ENCODE measurements at regions not wholly inside any gene's neighbourhood (a gene's known extent, or its start where the extent isn't known, plus 50 kb on each side); places are given as distances from the start of the nearest gene placed in this dataset.
"Not testable (repeated sequence)": the region's sequence is repeated elsewhere in the genome, so short reads cannot be mapped to it uniquely, and the experiment has no call there.

DNA sequence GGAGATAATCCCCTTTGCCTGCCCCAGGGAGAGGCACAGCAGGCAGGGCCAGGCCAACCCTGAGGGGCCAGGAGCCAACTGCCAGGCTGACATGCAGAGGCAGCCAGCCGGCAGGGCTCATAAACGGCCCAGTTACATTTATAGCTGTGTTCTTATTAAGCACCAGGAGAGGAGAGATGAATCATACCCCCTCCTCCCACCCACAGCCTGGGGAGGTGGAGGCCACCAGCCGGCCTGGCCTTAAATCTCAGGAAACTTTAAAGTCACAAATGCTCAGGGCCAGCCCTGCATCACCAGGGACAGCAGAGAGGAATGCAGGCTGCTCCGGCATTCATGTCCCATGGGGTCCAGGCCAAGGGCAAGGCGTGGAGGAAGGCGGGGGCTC, 177.2 kb downstream of the TMEM132E start:
- CTCF ChIA-PET = no interaction called here
- no peak for DNase-seq
- peaks cover 12% of the 10 kb centered on the region for H3K27me3 Mint-ChIP-seq
- no peaks in the 10 kb centered on the region for H3K9me3 Mint-ChIP-seq
- no peak overlapping the region for H3K27ac Mint-ChIP-seq
- H3K4me3 Mint-ChIP-seq = no peak overlapping the region
- H3K4me1 Mint-ChIP-seq = no peaks in the 10 kb centered on the region
- no peaks in the 10 kb centered on the region for H3K36me3 Mint-ChIP-seq

DNA sequence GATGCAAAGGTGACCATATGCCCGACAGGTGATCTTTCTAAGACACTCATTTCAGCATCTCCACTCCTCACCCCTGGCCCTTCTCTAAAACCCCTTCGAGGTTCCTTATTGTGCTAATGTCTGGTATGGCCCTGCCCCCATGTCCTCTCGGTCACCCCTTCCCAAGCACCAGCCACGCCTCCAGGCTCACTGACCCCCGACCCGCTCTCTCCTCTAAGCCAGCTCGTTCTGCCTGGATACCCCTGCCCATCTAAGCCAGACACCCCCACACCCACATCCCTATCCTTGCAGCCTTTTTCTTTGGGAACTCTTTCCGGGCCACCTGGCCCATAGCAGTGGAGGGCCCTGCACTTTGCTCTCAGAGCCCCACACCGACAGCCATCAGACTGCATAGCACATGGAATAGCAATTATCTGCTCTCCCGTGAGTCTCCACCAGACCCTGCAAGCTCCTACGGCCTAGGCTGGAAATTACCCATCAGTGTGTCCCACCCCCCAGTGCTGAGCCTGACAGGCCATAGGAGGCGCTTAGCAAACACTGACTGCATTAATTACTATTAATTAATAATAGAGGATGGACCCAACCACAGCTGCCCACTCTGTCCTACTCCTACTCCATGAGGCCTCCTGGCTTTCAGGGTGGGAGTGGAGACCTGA, 176.7 kb downstream of the TMEM132E start:
- H3K27me3 Mint-ChIP-seq = peaks cover 12% of the 10 kb centered on the region
- no peaks in the 10 kb centered on the region for H3K4me1 Mint-ChIP-seq
- DNase-seq = no peak
- no peaks in the 10 kb centered on the region for H3K9me3 Mint-ChIP-seq
- no peak overlapping the region for H3K4me3 Mint-ChIP-seq
- no peaks in the 10 kb centered on the region for H3K36me3 Mint-ChIP-seq
- H3K27ac Mint-ChIP-seq = no peak overlapping the region
- CTCF ChIA-PET = no interaction called here

DNA sequence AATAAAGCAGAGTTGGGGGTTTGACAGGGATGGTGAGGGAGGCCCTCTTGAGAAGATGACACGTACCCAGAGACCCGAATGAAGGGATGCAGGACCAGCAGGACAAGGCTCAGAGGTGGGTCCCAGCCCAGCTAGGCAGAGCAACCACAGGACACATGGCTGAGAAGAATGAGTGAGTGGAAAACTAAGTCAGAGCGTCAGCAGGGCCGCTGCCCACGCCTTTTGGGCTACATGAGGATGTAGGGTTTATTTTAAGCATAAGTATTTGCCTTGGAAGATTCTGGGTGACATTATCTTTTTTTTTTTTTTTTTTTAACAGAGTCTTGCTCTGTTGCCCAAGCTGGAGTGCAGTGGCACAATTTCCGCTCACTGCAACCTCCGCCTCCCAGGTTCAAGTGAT, 176.0 kb downstream of the TMEM132E start:
- peaks cover 12% of the 10 kb centered on the region for H3K27me3 Mint-ChIP-seq
- H3K4me3 Mint-ChIP-seq = no peak overlapping the region
- H3K36me3 Mint-ChIP-seq = no peaks in the 10 kb centered on the region

DNA sequence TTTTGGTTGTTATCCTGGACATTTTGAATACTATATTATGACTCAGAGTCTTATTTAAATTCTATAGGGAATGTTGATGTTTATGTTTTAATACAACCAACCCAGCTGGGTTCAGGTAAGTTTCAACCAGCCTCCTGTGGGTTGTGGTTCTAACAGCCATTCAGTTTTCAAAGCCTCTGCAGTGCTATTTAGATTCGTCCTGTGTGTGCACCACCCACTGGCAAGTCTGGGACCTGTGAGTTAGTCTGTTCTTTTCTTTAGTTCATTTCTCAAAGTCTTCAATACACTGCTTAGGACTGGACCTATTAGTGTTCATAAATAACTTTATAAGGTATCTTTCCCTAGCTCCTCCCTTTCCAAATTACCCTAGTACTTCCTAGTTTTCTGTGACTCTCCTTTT, 170.6 kb downstream of the TMEM132E start:
- Mint-ChIP-seq H3K27ac (no peak overlapping the region), H3K9me3 (no peaks in the 10 kb centered on the region), H3K4me3 (no peak overlapping the region), H3K4me1 (no peaks in the 10 kb centered on the region), H3K27me3 (peaks cover 18% of the 10 kb centered on the region), H3K36me3 (no peaks in the 10 kb centered on the region)
- CTCF ChIA-PET = no interaction called here
- no peak for DNase-seq

More for the DNA sequence above, 176.0 kb downstream of the TMEM132E start:
- H3K4me1 Mint-ChIP-seq = no peaks in the 10 kb centered on the region
- no peak for DNase-seq
- no peaks in the 10 kb centered on the region for H3K9me3 Mint-ChIP-seq
- H3K27ac Mint-ChIP-seq = no peak overlapping the region
- CTCF ChIA-PET = no interaction called here

DNA sequence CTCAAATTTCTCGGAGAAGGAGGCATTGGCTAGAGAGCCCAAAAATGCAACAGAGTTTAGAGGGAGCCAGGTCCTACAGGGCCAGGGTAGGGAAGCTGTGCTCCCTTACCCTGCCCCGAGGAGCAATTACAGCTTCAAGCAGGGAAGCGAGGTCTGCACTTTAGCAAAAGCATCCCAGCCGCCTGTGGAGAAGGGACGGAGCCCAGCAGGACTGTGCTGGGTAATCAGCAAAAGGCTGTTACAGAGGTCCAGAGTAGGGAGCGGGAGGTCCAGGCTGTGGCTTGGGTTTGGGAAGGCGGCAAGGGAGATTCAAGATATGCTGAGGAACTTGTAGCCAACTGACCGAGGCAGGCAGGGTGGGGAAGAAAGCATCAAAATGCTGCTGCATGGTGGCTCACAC, 162.6 kb downstream of the TMEM132E start:
- no peaks in the 10 kb centered on the region for H3K36me3 Mint-ChIP-seq
- no peak overlapping the region for H3K27ac Mint-ChIP-seq

DNA sequence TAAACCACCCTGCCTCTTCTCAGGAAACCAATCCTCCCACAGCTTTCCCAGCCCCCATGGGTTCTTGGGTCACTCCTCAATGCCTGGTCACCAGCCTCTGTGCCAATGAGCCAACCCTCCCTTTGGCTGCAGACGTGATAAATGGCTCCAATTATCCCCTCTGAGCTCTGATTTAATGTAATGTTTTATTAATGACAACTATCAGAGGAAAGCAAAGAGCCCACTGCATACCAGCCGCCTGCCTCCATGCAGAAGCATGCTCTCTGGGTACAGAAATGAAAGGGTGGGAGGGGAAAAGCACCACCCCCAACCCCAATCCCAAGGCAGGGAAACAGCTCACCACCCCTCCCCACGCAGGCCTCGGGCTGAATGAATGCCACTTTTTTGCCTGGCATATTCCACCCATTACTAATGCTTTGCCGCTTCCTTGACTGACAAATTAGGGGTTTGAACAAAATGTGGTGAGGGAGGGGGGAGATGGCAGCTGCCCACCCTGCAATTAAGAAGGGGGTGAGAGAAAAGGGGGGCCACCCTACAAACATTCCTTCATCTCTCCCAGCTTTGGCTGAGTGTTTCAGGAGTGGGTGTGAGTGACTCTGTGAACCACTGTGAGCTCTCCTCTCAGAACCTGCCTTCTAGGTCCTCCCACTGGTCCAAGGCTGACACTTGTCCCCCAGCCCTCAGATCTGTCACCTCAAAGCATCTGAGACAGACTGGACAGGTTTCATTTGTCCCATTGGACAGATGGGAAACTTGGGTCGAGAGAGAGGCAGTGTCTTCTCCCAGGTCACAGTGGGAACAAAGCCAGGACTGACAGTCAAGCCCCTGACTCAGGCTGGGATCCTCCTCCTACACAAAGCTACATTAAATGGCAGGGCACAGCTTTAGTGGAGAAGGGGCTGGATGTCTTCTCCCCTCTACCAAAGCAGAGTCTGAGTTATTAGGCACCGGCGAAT, 161.5 kb downstream of the TMEM132E start:
- Mint-ChIP-seq H3K36me3 (no peaks in the 10 kb centered on the region), H3K9me3 (no peaks in the 10 kb centered on the region), H3K27me3 (peaks cover 10% of the 10 kb centered on the region), H3K4me1 (no peaks in the 10 kb centered on the region), H3K27ac (no peak overlapping the region), H3K4me3 (no peak overlapping the region)
- no peak for DNase-seq
- CTCF ChIA-PET = no interaction called here

More for the DNA sequence above, 162.6 kb downstream of the TMEM132E start:
- no peaks in the 10 kb centered on the region for H3K9me3 Mint-ChIP-seq
- no peak for DNase-seq
- H3K27me3 Mint-ChIP-seq = peaks cover 6% of the 10 kb centered on the region
- CTCF ChIA-PET = no interaction called here
- H3K4me3 Mint-ChIP-seq = no peak overlapping the region
- no peaks in the 10 kb centered on the region for H3K4me1 Mint-ChIP-seq

DNA sequence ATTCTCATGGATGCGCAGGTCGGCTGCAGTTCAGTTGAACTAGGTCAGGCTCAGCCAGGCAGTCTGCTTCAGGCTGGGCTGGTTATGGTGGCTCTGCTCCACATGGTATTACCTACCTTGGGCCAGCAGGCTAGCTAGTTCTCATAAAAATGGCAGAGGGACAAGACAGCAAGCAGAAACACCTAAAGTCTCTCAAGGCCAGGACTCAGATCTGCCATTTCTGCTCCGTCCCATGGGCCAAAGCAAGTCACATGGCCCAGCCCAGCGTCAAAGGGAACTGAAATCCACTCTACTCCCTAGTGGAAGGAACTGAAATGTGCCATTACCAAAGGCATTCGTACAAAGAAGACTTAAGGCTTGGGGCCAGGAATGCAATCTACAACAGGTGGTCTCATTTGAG, 160.0 kb downstream of the TMEM132E start:
- DNase-seq = no peak
- H3K9me3 Mint-ChIP-seq = no peaks in the 10 kb centered on the region
- no peaks in the 10 kb centered on the region for H3K4me1 Mint-ChIP-seq
- no peaks in the 10 kb centered on the region for H3K36me3 Mint-ChIP-seq
- H3K27me3 Mint-ChIP-seq = peaks cover 10% of the 10 kb centered on the region
- CTCF ChIA-PET = no interaction called here
- no peak overlapping the region for H3K27ac Mint-ChIP-seq
- no peak overlapping the region for H3K4me3 Mint-ChIP-seq

DNA sequence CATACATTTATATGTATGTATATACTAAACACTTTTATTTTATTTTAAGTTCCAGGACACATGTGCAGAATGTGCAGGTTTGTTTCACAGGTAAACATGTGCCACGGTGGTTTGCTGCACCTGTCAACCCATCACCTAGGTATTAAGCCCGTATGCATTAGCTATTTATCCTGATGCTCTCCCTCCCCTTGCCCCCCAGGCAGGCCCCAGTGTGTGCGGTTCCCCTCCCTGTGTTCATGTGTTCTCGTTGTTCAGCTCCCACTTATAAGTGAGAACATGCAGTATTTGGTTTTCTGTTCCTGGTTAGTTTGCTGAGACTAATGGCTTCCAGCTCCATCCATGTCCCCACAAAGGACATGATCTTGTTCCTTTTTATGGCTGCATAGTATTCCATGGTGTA, 158.3 kb downstream of the TMEM132E start:
- H3K27ac Mint-ChIP-seq, CTCF ChIA-PET, H3K9me3 Mint-ChIP-seq, DNase-seq, H3K36me3 Mint-ChIP-seq, H3K4me3 Mint-ChIP-seq, H3K4me1 Mint-ChIP-seq: not testable (repeated sequence)
- peaks cover 10% of the 10 kb centered on the region for H3K27me3 Mint-ChIP-seq

DNA sequence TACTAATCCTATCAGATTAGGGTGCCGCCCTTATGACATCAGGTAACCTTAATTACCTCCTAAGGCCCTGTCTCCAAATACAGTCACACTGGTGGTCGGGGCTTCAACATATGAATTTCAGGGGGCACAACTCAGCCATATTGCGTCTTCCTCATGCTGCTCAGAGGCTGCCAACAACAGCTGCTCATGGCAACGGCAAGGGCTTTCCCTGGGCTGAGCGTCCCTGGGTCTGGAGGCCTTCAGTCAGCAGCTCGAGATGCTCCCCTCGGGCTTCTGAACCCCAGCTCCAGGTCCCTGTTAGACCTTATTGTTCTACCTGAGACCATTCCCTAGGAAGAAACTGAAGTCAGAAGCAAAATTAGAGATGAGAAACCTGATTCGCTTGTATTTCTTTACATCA, 157.2 kb downstream of the TMEM132E start:
- DNase-seq = no peak
- Mint-ChIP-seq H3K27me3 (peaks cover 5% of the 10 kb centered on the region), H3K36me3 (no peaks in the 10 kb centered on the region), H3K9me3 (no peaks in the 10 kb centered on the region), H3K4me1 (no peaks in the 10 kb centered on the region), H3K4me3 (no peak overlapping the region), H3K27ac (no peak overlapping the region)
- CTCF ChIA-PET = no interaction called here

DNA sequence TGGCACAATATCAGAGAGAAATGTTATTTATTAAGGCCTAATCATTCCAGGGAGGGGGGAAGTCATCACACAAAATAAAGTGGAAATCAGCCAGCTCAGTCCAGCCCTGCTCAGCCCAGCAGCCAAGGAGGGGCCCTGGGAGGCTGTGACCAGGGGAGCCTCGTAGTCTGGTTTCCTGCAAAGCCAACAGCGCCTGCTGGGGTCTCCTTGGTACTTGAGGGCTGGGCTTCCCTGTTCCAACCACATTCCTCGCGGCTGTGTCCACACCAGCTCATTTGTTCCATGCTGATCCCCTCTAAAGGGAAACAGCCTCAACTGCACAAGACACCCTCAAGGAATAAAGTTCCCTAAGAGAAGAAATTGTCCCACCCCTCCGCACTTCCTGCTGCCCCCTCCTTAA, 154.0 kb downstream of the TMEM132E start:
- H3K4me3 Mint-ChIP-seq = no peak overlapping the region
- no peak for DNase-seq
- no peaks in the 10 kb centered on the region for H3K4me1 Mint-ChIP-seq
- H3K36me3 Mint-ChIP-seq = no peaks in the 10 kb centered on the region
- H3K27me3 Mint-ChIP-seq = peaks cover 4% of the 10 kb centered on the region
- CTCF ChIA-PET = no interaction called here
- no peak overlapping the region for H3K27ac Mint-ChIP-seq
- H3K9me3 Mint-ChIP-seq = no peaks in the 10 kb centered on the region

DNA sequence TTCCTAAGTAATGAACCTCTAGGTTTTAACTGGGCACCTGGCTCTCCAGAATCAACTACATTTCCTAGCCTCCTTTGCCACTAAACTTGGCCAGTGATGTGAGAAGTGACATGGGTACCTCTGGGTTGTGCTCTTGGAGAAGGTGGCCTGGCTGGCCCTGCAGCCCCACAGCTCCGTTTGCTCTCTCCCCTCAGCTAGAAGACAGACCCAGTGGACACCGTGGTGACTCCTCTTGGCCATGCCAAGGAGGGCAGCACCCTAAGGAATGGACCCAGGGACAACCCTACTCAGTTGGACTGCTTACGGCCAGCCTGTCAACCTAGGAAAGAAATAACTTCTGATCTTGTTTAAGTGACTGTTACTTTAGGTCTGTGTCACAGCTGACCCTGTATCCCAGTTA, 151.4 kb downstream of the TMEM132E start:
- Mint-ChIP-seq H3K27ac (no peak overlapping the region), H3K9me3 (no peaks in the 10 kb centered on the region), H3K4me3 (no peak overlapping the region), H3K4me1 (no peaks in the 10 kb centered on the region), H3K27me3 (peaks cover 4% of the 10 kb centered on the region), H3K36me3 (no peaks in the 10 kb centered on the region)
- CTCF ChIA-PET = no interaction called here
- DNase-seq = no peak

DNA sequence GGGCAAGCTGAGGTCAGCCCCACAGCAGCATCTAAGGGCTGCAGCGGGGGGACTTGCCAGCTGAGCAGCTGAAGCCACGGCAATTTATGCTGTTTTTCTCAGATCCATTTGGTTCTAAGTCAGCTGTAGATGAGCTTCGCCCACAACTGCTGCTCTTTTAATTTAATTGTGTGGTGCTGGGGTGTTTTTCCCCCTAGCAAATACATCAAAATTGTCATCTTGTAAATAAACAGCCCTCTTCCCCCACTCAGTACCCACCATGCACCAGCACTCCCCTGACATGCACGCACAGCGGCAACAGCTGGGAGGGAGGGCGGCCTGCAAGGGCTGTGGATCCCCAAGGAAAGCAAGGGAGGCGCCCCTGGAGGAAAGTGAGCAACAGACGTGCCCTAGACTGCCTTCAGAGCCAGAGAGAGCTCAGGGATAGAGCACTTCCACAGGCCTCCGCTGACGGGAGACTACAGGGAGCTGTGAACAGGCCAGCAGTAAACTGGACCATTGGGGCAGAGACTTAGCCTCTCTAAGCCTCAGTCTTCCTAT, 149.5 kb downstream of the TMEM132E start:
- Mint-ChIP-seq H3K4me3 (no peak overlapping the region), H3K27me3 (peaks cover 7% of the 10 kb centered on the region)
- CTCF ChIA-PET = no interaction called here

DNA sequence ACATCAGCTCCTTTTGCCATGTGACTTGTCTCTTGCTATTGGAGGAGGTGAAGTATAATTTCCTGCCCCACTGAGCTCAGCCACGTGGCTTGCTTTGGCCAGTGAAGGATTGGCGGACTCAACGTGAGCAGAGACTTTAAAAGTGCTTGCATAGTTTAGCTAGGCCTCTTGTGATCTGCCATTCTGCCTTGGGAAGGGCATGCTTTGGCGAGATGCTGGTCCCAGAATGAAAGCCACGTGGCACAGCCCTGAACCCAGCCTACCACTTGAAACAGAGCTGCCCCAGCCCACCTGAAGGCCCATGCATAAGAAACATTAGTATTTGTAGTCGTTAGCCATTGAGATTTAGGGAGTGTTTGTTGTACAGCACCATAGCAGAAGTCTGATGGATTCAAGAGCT, 148.2 kb downstream of the TMEM132E start:
- Mint-ChIP-seq H3K27ac (no peak overlapping the region), H3K27me3 (peaks cover 13% of the 10 kb centered on the region), H3K36me3 (no peaks in the 10 kb centered on the region), H3K4me1 (no peaks in the 10 kb centered on the region), H3K4me3 (no peak overlapping the region), H3K9me3 (no peaks in the 10 kb centered on the region)
- CTCF ChIA-PET = no interaction called here
- no peak for DNase-seq

More for the DNA sequence above, 149.5 kb downstream of the TMEM132E start:
- Mint-ChIP-seq H3K27ac (no peak overlapping the region), H3K36me3 (no peaks in the 10 kb centered on the region), H3K9me3 (no peaks in the 10 kb centered on the region), H3K4me1 (no peaks in the 10 kb centered on the region)
- no peak for DNase-seq

DNA sequence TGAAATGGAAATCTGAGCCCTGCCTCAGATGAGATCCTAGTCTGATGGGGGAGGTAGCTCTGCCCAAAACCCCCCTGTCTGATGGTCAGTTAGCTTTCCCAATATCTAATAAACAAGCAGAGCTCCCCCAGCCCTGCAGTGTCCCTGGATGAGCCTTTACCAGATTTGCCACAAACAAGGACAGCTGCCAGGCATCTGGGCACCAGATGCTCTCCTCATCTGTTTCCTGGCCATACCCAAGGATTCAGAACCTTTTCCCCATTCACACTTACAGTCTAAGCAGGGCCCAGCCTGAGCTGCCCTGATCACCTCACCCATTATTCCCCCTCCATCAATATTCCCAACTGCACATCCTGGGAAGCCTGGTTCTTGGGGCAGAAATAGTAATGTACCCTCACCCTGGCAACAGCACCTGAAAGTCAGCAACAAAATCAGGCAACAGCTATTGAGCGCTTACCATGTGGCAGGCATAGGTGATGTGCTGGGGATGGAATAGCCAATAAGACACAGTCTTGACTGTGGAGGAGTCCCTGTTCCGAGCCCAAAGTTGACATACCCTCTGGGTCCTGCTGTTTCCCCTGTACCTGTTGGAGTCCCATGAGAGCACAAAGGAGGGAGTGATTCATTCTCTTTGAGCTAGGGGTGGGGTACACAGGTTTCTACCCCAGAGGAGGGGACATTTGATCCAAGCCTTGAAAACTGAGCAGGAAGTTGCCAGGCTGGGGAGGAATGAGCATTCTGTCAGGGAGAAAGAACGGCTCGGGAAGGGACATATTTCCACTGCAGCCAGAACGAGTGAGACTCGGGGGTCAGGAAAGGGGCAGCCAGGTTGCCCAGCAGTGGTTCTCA, 147.4 kb downstream of the TMEM132E start:
- CTCF ChIA-PET = no interaction called here
- Mint-ChIP-seq H3K27me3 (peaks cover 13% of the 10 kb centered on the region), H3K4me3 (no peak overlapping the region), H3K36me3 (no peaks in the 10 kb centered on the region), H3K4me1 (no peaks in the 10 kb centered on the region), H3K27ac (no peak overlapping the region), H3K9me3 (no peaks in the 10 kb centered on the region)
- no peak for DNase-seq
